ENCODE measurements at regions not wholly inside any gene's neighbourhood (a gene's known extent, or its start where the extent isn't known, plus 50 kb on each side); places are given as distances from the start of the nearest gene placed in this dataset.

GRCh38 chr22:27434898-27435297, 366.7 kb downstream of the MN1 start:
- no peak for TF ChIP-seq POLR2A (IDR thresholded peaks at IDR 0.05; ENCODE audit: extremely low read depth, insufficient read length)
- no peak for TF ChIP-seq CTCF (IDR thresholded peaks at IDR 0.05; ENCODE audit: low read depth, low read length)
- TF ChIP-seq MYC (IDR thresholded peaks at IDR 0.05; ENCODE audit: low read depth, low read length) = no peak

Measured in NB4 (cell line).